Esophagus mucosa (tissue), 1 donor: ENCODE measurements at regions not wholly inside any gene's neighbourhood (a gene's known extent, or its start where the extent isn't known, plus 50 kb on each side); places are given as distances from the start of the nearest gene placed in this dataset.

Experiments used
- ATAC-seq: fragments of 200-7000 bp; cut with Tn5 transposase; one replicate; pipeline ENCODE4 v1.9.1; 2020
- donor health status: DM: yes; HTN: yes; CAD: no.

GRCh38 chrX:42151808-42152207 is 228.5 kb upstream of the CASK start:
- no peak for ATAC-seq

GRCh38 chrX:42149765-42150164 is 226.4 kb upstream of the CASK start:
- no peak for ATAC-seq

- ATAC-seq = no peak
These were observed 225.9 kb upstream of the CASK start for GRCh38 chrX:42149281-42149680.

GRCh38 chrX:42143866-42144592 is 220.7 kb upstream of the CASK start:
- ATAC-seq = no peak

DNA sequence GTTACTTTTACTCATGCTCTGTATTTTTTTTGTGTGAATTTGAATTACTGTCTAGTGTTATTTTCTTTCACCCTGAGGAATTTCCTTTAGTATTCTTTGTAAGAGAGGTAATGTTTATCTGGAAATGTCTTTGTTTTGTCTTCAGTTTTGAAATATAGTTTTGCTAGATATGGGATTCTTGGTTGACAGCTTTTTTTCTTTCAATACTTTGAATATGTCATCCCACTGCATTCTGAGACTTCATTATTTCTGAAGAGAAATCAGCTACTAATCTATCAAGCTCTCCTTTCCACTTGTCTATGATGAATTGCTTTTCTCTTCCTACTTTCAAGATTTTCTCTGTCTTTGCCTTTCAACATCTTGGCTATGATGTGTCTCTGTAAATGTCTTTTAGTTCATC is 217.0 kb upstream of the CASK start:
- ATAC-seq = no peak

GRCh38 chrX:42135583-42136228 is 212.4 kb upstream of the CASK start:
- no peak for ATAC-seq

DNA sequence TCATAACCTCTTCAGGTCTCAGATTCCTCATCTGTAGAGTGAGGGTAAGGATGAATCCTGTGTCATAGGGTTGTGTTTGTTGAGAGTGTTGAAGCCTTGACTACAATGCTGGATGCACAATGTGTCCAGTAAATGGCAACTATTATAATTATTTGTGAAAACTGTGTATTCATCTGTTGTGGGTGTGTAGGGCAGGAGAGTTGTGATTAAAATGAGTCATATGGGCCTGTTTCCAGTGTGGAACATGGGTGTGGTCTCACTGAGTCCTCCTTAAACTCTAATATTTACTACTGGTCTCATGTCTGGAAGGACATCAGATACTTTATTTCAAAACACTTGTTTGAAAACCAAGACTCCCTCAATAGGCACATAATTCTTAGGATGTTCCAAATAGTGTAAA is 208.5 kb upstream of the CASK start:
- ATAC-seq = peak; percentile 69

DNA sequence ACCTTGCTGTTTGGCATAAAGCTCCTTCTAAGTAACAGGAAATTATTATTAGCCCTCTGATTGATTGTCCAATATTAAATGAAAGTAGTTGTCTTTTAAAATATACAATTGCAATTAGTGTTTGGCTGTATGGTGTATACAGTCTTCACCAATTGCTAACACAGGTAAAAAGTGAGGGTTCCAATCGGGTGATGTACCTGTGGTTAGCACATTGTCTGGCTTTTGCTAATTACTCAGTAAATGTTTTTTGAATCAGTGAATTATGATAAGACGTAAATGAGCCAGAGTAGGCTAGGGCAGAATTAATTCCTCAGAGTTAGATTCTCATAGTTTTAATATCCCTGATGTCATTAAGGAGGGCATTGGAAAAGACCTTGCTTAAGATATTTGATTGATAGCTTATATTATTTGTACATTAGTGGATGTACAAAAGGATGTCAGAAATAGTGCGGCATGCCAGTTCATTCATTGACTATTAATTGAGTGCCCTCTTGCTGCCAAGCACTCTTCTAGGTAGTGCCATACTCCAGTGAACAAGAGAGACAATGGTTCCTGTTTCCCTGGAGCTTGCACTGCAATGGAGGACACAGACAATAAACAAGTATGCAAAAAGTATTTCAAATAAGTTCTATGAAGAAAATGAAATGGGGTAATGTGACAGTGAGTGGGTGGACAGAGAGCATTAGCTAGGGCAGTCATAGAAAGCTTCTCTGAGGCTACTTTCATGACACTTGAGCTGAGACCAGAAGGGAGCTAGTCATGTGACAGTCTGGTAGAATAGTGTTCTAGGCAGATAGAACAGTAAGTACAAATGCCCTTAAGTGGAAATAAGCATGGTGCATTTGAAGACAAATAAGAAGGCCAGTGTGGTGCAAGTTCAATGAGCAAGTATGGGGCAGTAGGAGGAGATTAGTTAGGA is 205.9 kb upstream of the CASK start:
- ATAC-seq = no peak

GRCh38 chrX:42128587-42128986 is 205.2 kb upstream of the CASK start:
- no peak for ATAC-seq

GRCh38 chrX:42128020-42128419 is 204.7 kb upstream of the CASK start:
- no peak for ATAC-seq

GRCh38 chrX:42127563-42127962 is 204.2 kb upstream of the CASK start:
- no peak for ATAC-seq

GRCh38 chrX:42123369-42123768 is 200.0 kb upstream of the CASK start:
- ATAC-seq = no peak

GRCh38 chrX:42119076-42119475 is 195.7 kb upstream of the CASK start:
- peak; percentile 90 for ATAC-seq

DNA sequence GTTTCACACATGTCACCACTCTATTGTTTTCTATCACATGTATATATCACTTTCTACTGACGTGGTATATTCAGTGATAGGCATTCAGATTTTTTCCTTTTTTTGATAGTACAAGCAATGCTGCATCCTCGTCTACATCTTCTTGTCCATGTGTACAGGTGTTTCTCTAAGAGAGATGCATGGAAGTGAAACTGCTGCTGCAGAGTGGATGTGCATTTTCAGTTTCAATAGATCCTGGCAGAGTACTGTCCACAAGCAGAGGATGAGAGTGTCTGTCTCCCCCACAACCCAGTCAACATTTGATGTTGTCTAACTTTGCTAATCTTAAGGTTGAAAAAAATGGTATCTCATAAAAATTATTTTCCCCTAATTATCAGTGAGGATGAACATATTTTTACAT is 194.0 kb upstream of the CASK start:
- no peak for ATAC-seq

- ATAC-seq = no peak
These were observed 186.1 kb upstream of the CASK start for GRCh38 chrX:42109428-42109827.

DNA sequence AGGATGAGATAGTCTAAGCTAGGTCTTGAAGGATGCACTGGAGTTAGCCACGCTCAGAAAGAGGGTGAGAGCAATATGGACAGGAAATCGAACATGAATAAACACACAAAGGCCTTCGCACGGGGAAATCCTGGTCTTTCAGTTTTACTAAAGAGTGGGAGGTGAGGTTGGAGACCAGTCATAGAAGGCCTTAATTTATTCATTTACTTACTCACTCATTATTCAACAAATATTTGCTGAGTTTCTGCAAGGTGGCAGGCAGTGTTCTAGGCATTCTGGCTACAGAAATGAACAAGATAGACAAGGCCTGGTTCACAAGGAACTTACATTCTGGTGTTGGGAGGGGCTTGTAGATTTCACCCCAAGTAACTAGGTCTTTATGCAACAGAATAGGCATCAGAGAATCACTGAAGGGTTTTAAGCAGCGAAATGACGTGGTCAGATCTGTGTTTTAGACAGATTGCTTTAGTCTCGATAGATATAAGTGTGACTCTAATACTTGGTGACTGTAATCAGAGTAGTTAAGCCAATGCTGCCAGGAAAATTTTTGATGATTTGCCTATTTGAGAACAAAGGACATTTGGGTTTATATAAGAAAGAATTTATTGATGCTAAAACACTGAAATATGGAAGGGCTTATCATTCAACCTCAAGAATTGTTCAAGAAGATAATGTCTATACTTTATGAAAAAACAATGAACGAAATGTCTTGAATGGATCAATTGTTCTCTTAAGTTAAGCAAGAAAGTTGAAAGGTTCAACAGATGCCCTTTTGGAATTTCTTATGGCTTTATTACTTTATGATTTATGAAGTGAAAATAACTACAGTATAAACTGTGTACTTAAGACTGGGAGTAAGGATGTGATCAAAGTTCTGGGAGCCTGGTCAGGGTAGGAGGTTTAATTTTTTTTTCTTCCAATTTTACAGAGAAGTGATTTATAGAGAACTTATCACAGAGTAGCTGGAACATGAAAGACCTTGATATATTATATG is 184.4 kb upstream of the CASK start:
- ATAC-seq = no peak

GRCh38 chrX:42106556-42106955 is 183.2 kb upstream of the CASK start:
- ATAC-seq = no peak

- ATAC-seq = no peak
These were observed 179.4 kb upstream of the CASK start for GRCh38 chrX:42102586-42103282.

DNA sequence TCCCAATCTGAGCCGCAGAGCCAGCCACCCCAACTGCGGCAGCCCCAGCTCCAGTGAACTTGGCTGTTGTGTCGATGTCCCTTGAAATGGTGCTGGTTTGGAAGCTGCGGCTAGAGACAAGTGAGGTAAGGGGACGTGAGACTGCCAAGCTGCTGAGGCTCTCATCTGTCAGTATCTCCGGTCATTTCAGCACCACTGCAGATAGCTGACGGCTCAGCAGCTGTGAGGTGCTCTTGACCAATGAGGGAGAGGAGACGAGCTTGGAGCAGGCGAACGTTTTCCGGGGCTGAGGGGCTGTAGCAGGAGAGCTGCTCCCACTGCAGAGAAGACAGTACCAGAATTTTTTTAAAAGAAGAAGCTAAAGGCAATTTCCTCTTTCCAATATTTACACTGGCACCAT is 175.5 kb upstream of the CASK start:
- no peak for ATAC-seq

DNA sequence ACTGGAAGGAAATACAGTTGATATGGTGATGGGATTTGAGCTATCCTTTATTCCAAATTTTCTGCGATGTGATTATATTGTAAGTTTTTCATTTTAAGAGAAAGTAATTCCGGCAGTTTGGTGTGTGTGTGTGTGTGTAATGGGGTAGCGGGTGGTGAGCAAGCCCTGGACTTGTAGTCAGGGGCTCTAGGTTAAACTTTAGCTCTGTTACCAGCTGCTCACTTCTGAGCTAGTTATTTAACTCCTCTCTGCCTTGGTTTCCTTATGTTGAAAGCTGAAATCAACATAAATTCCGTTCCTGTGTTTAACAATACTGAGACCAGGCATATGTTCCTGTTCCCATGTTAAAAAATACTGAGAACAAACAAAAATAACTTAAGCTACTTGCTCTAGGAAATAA is 174.1 kb upstream of the CASK start:
- no peak for ATAC-seq

GRCh38 chrX:42096265-42096920 is 173.0 kb upstream of the CASK start:
- ATAC-seq = no peak
